GM23248 (cell line): ENCODE measurements at regions not wholly inside any gene's neighbourhood (a gene's known extent, or its start where the extent isn't known, plus 50 kb on each side); places are given as distances from the start of the nearest gene placed in this dataset.

Experiments
- DNase-seq: peaks from one replicate; pipeline ENCODE4 v3.0.0-alpha.2; 2015
- H2AFZ ChIP-seq: fragments of 200-600 bp; sonication (generic); 2 replicates; pipeline ENCODE4 v1.6.1; 2016; ENCODE audit warnings: antibody characterized with exemption
- H3F3A ChIP-seq: fragments of 200-600 bp; sonication (generic); 2 replicates; pipeline ENCODE4 v1.6.1; 2016; ENCODE audit warnings: mild to moderate bottlenecking, antibody characterized with exemption, mixed run types; ENCODE audit not compliant: insufficient read depth
- H3K27ac ChIP-seq: fragments of 200-600 bp; sonication (generic); 2 replicates; pipeline ENCODE4 v1.5.1; 2016; ENCODE audit warnings: mild to moderate bottlenecking
- H3K27me3 ChIP-seq: fragments of 200-600 bp; sonication (generic); replicated peaks from 2 replicates; pipeline ENCODE4 v1.6.1; 2016; ENCODE audit warnings: mild to moderate bottlenecking; ENCODE audit not compliant: insufficient read depth
- H3K36me3 ChIP-seq: fragments of 200-600 bp; sonication (generic); 2 replicates; pipeline ENCODE4 v1.6.1; 2016; ENCODE audit warnings: low read depth, mild to moderate bottlenecking
- H3K4me1 ChIP-seq: fragments of 200-600 bp; sonication (generic); 2 replicates; pipeline ENCODE4 v1.6.1; 2016; ENCODE audit warnings: mild to moderate bottlenecking; ENCODE audit not compliant: insufficient read depth
- H3K4me2 ChIP-seq: fragments of 200-600 bp; sonication (generic); one replicate; pipeline ENCODE4 v1.6.1; 2016; ENCODE audit warnings: mild to moderate bottlenecking; ENCODE audit not compliant: unreplicated experiment
- H3K4me3 ChIP-seq: fragments of 200-600 bp; sonication (generic); 2 replicates; pipeline ENCODE4 v1.5.1; 2016; ENCODE audit warnings: mild to moderate bottlenecking
- H3K79me2 ChIP-seq: fragments of 200-600 bp; sonication (generic); 2 replicates; pipeline ENCODE4 v1.6.1; 2016; ENCODE audit warnings: mild to moderate bottlenecking; ENCODE audit not compliant: insufficient read depth
- H3K9ac ChIP-seq: fragments of 200-600 bp; sonication (generic); 2 replicates; pipeline ENCODE4 v1.6.1; 2016; ENCODE audit warnings: mild to moderate bottlenecking
- H3K9me2 ChIP-seq: fragments of 200-600 bp; sonication (generic); 2 replicates; pipeline ENCODE4 v1.6.1; 2016; ENCODE audit warnings: mixed run types, mild to moderate bottlenecking, moderate library complexity; ENCODE audit not compliant: insufficient read depth
- H3K9me3 ChIP-seq: fragments of 200-600 bp; sonication (generic); one replicate; pipeline ENCODE4 v1.6.1; 2017; ENCODE audit warnings: low read depth
- H4K20me1 ChIP-seq: fragments of 200-600 bp; sonication (generic); 2 replicates; pipeline ENCODE4 v1.6.0; 2016; ENCODE audit not compliant: insufficient read depth
- EZH2 ChIP-seq: fragments of 200-600 bp; sonication (generic); IDR thresholded peaks from 2 replicates; pipeline ENCODE4 v1.6.1; 2018; ENCODE audit warnings: antibody characterized with exemption, mild to moderate bottlenecking; ENCODE audit not compliant: insufficient read depth, poor library complexity, severe bottlenecking
- EZH2phosphoT487 ChIP-seq: fragments of 200-600 bp; sonication (generic); IDR thresholded peaks from 2 replicates; pipeline ENCODE4 v1.6.1; 2018; ENCODE audit warnings: antibody characterized with exemption, moderate library complexity, mild to moderate bottlenecking, low read depth; ENCODE audit not compliant: insufficient read depth
- WGBS, 2 experiments: methylation state at CpG; one replicate each; pipeline ENCODE4 v1.1.6; 2015 to 2017; ENCODE audit warnings: low lambda C conversion rate in 2 of 2, low coverage in 1 of 2; ENCODE audit errors: missing lambda C conversion rate in 2 of 2; 5-methylcytosine and 5-hydroxymethylcytosine counted together
- in situ Hi-C: fragments of 300-500 bp; cut with MboI; formaldehyde crosslinking; loops from 2 replicates; pipeline ENCODE4 v1.15.0; 2020

DNA sequence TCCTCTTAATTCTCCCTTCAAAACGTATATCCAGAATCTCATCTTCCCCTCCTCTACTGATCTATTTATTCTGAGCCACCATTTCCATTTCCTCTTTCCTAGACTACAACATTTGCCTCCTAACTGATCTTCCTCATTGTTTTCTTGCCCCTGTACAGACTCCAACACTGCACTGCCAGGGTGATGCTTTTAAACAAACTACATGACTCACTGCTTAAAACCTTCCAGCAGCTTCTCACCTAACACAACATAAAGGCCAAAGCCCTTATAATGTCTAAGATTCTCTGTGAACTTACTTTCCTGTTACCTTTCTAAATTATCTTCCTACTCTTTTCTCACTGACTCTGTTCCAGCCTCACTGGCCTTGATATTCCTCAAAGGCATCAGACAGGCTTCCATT, 161.0 kb upstream of the HS3ST1 start:
- 0 to 3% methylated on average over 1 of the region's 1 CpG for WGBS, 2 experiments
- no peak for DNase-seq

DNA sequence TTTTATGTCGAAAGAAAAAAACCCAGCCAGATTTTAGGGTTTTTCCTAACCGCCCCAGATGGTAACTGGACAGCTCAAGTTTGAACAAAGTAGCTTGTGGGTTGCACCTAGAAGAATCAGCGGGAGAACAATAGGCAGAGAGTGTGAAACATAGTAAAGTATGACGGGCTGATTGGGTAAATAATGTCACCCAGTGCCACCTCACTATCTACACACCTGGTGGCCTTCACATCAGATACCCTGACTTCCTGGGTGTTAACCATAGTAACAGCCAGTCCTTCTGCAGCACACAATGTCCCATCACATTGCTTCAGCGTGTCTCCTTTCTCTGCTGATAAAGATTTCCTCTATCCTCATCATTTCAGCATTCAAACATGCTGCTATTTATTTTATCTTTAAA, 159.1 kb upstream of the HS3ST1 start:
- no peaks in the 10 kb centered on the region for H3K36me3 ChIP-seq
- H3K4me3 ChIP-seq = no peak overlapping the region
- H3K79me2 ChIP-seq = no peaks in the 10 kb centered on the region
- H3K4me1 ChIP-seq = no peaks in the 10 kb centered on the region
- WGBS, 2 experiments = 11 to 21% methylated on average over 5 of the region's 5 CpGs
- no peaks in the 10 kb centered on the region for H4K20me1 ChIP-seq
- H3K9me2 ChIP-seq = no peaks in the 10 kb centered on the region
- no peak for TF ChIP-seq EZH2
- H3K4me2 ChIP-seq = no peak overlapping the region
- no peaks in the 10 kb centered on the region for H3F3A ChIP-seq
- in situ Hi-C loops = no loop called here
- DNase-seq = no peak
- no peak overlapping the region for H2AFZ ChIP-seq
- no peaks in the 10 kb centered on the region for H3K9me3 ChIP-seq
- H3K9ac ChIP-seq = no peak overlapping the region
- H3K27ac ChIP-seq = no peak overlapping the region
- H3K27me3 ChIP-seq = no peaks in the 10 kb centered on the region

More for the DNA sequence above, 161.0 kb upstream of the HS3ST1 start:
- in situ Hi-C loops = no loop called here
- Histone ChIP-seq H3F3A (no peaks in the 10 kb centered on the region), H3K79me2 (no peaks in the 10 kb centered on the region), H3K36me3 (no peaks in the 10 kb centered on the region), H3K4me2 (no peak overlapping the region), H3K9me2 (no peaks in the 10 kb centered on the region), H2AFZ (no peak overlapping the region), H3K4me3 (no peak overlapping the region), H3K9ac (no peak overlapping the region), H3K27ac (no peak overlapping the region), H3K4me1 (no peaks in the 10 kb centered on the region), H3K9me3 (no peaks in the 10 kb centered on the region), H3K27me3 (no peaks in the 10 kb centered on the region), H4K20me1 (no peaks in the 10 kb centered on the region)
- no peak for TF ChIP-seq EZH2
- no peak for TF ChIP-seq EZH2phosphoT487

DNA sequence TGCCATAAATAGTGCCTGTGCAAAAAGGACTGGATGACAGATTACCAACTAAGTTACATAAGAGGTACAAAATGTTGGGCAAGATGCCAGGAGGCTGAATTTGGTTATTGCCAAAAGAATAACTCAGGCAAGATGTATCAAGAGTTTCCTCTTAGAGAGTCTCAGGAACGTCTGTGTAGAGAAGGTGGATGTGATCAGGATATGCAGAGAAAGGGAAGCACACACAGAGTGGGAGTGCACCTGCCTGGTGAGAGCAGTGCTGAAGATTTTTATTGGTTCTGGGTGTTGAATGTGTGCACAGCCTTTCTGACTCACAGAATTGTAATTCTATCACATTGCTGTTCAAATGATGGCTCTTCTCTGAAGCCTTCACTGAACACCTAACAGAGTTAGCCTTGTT, 156.8 kb upstream of the HS3ST1 start:
- no peak overlapping the region for H3K27ac ChIP-seq
- H3K9me3 ChIP-seq = no peaks in the 10 kb centered on the region
- H3K4me2 ChIP-seq = no peak overlapping the region
- WGBS, 2 experiments = 0 to 4% methylated on average over 1 of the region's 1 CpG
- H3K36me3 ChIP-seq = no peaks in the 10 kb centered on the region
- no peaks in the 10 kb centered on the region for H3K9me2 ChIP-seq
- no peak for DNase-seq
- H3K9ac ChIP-seq = no peak overlapping the region
- TF ChIP-seq EZH2 (no peak), EZH2phosphoT487 (no peak)
- no peaks in the 10 kb centered on the region for H4K20me1 ChIP-seq
- H3K27me3 ChIP-seq = no peaks in the 10 kb centered on the region
- in situ Hi-C loops = no loop called here
- H3K79me2 ChIP-seq = no peaks in the 10 kb centered on the region
- H3K4me3 ChIP-seq = no peak overlapping the region
- H3F3A ChIP-seq = no peaks in the 10 kb centered on the region
- no peaks in the 10 kb centered on the region for H3K4me1 ChIP-seq
- no peak overlapping the region for H2AFZ ChIP-seq

DNA sequence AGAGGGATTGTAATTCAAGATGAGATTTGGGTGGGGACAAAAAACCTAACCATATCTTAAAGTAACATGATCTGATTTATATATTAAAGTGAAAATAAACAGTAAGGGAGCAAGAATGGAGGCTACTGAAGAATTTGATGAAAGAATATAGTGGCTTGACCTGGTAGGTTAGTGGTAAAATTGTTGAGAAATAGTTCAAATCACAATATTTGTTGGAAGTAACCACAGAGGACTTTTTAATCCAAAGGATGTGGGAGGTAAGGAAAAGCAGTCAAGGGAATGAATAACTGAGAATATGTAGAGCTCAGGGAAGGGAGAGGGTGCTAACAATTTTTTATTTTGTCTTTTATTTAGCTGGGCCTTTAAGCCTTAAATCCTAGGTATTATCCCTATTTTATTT, 139.8 kb upstream of the HS3ST1 start:
- H2AFZ ChIP-seq = no peak overlapping the region
- in situ Hi-C loops = no loop called here
- no peak for DNase-seq
- no peak for TF ChIP-seq EZH2
- TF ChIP-seq EZH2phosphoT487 = no peak
- no peak overlapping the region for H3K27ac ChIP-seq
- H3K27me3 ChIP-seq = no peaks in the 10 kb centered on the region
- H3K9ac ChIP-seq = no peak overlapping the region
- no peak overlapping the region for H3K4me2 ChIP-seq
- H3K4me3 ChIP-seq = no peak overlapping the region
- no peaks in the 10 kb centered on the region for H3F3A ChIP-seq
- no peaks in the 10 kb centered on the region for H3K36me3 ChIP-seq
- no peaks in the 10 kb centered on the region for H3K79me2 ChIP-seq
- no peaks in the 10 kb centered on the region for H3K9me2 ChIP-seq
- no peaks in the 10 kb centered on the region for H4K20me1 ChIP-seq
- H3K9me3 ChIP-seq = no peaks in the 10 kb centered on the region
- H3K4me1 ChIP-seq = no peaks in the 10 kb centered on the region

DNA sequence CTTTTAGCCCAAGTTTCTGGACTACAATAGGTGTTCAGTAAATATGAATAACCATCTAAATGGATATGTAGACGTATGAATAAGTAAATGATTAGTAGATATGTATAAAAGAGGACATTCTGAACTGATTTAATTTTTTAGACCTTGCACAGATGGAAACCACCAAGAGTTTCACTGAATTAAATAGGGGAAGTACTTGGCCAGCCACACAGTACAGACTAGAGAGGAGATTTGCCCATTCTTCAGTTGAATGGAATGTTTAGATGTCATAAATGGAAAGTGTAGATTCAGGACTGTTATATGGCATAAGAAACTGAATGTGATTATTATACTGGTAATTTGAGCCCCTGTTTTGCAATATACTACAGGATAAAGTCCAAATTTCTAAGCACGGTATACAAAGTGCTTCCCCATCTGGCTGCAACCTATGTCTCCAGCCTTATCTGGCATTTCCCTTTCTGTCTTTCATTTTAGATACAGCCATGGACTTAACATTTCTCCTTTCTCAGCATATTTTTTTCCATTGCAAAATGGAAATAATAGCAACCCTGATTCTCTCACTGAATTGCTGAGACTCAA, 137.8 kb upstream of the HS3ST1 start:
- Histone ChIP-seq H2AFZ (no peak overlapping the region), H3K36me3 (no peaks in the 10 kb centered on the region), H3K4me3 (no peak overlapping the region), H3K4me1 (no peaks in the 10 kb centered on the region), H3F3A (no peaks in the 10 kb centered on the region), H3K9ac (no peak overlapping the region), H4K20me1 (no peaks in the 10 kb centered on the region), H3K79me2 (no peaks in the 10 kb centered on the region), H3K9me3 (no peaks in the 10 kb centered on the region), H3K4me2 (no peak overlapping the region), H3K27ac (no peak overlapping the region), H3K27me3 (no peaks in the 10 kb centered on the region), H3K9me2 (no peaks in the 10 kb centered on the region)
- in situ Hi-C loops = no loop called here
- DNase-seq = no peak
- 1 to 2% methylated on average over 2 of the region's 2 CpGs for WGBS, 2 experiments
- TF ChIP-seq EZH2 = no peak
- TF ChIP-seq EZH2phosphoT487 = no peak
